Neural progenitor cell (in vitro differentiated cells): ENCODE measurements at regions not wholly inside any gene's neighbourhood (a gene's known extent, or its start where the extent isn't known, plus 50 kb on each side); places are given as distances from the start of the nearest gene placed in this dataset.

Experiments used
- EZH2 ChIP-seq: fragments of 200-600 bp; sonication (generic); IDR thresholded peaks from 2 replicates; pipeline ENCODE4 v1.6.1; 2017; ENCODE audit warnings: antibody characterized with exemption, mild to moderate bottlenecking, moderate library complexity
- TF ChIP-seq, protein P1 (sequence below): fragments of 200-600 bp; sonication (generic); IDR thresholded peaks from 2 replicates; pipeline ENCODE4 v1.5.1; 2017; ENCODE audit warnings: antibody characterized with exemption, mild to moderate bottlenecking

DNA sequence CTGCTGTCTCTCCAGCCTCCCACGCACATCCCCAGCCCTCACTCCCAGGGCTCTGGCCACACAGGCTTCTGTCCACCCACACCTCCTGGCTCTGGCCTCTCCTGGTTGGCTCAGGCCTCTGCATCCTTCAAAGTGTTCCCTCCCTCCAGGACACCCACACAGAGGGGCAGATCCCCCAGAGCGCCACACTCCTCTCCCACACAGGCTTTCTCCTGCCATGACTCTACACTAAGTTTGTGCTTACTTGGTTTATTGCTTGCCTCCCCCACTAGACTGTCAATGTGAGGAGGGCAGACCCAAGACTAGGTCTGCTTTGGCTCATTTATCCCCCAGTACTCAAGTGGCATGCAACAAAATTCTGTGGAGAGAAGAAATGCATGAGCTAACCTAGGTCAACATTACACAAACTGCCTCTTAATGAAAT is 67.0 kb upstream of the SPOCK1 start:
- TF ChIP-seq, protein P1, sequence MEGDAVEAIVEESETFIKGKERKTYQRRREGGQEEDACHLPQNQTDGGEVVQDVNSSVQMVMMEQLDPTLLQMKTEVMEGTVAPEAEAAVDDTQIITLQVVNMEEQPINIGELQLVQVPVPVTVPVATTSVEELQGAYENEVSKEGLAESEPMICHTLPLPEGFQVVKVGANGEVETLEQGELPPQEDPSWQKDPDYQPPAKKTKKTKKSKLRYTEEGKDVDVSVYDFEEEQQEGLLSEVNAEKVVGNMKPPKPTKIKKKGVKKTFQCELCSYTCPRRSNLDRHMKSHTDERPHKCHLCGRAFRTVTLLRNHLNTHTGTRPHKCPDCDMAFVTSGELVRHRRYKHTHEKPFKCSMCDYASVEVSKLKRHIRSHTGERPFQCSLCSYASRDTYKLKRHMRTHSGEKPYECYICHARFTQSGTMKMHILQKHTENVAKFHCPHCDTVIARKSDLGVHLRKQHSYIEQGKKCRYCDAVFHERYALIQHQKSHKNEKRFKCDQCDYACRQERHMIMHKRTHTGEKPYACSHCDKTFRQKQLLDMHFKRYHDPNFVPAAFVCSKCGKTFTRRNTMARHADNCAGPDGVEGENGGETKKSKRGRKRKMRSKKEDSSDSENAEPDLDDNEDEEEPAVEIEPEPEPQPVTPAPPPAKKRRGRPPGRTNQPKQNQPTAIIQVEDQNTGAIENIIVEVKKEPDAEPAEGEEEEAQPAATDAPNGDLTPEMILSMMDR: no peak
- TF ChIP-seq EZH2: no peak
